Frontal cortex (tissue), 3 donors: ENCODE measurements at regions not wholly inside any gene's neighbourhood (a gene's known extent, or its start where the extent isn't known, plus 50 kb on each side); places are given as distances from the start of the nearest gene placed in this dataset.

Experiments used
- DNase-seq, 2 donors: peaks; one replicate each; pipeline ENCODE4 v3.0.0; 2012; ENCODE audit warnings: low spot score in 2 of 2
- FAIRE-seq: peaks from 2 replicates; lab custom pipeline; 2012; peaks lifted over from hg19 to GRCh38; lab: Jason Lieb, UNC
- donor health status: control.
- donor health status: control.
- donor health status: control.

GRCh38 chr6:167643223-167643622 lies 183.5 kb upstream of the AFDN start:
- DNase-seq, result no peak
- no peak for FAIRE-seq

- DNase-seq (no peak), FAIRE-seq (no peak)
These were observed 183.0 kb upstream of the AFDN start for GRCh38 chr6:167643716-167644115.

GRCh38 chr6:167644412-167645132 lies 182.1 kb upstream of the AFDN start:
- FAIRE-seq, result no peak

GRCh38 chr6:167645368-167645767 lies 181.3 kb upstream of the AFDN start:
- DNase-seq (no peak), FAIRE-seq (no peak)

More at GRCh38 chr6:167644412-167645132, 182.1 kb upstream of the AFDN start:
- DNase-seq, result no peak

GRCh38 chr6:167647306-167647705 lies 179.4 kb upstream of the AFDN start:
- DNase-seq (no peak), FAIRE-seq (no peak)

- FAIRE-seq, result no peak
- no peak for DNase-seq
These were observed 178.8 kb upstream of the AFDN start for GRCh38 chr6:167647737-167648470.

GRCh38 chr6:167648501-167649278 lies 178.0 kb upstream of the AFDN start:
- DNase-seq (no peak), FAIRE-seq (no peak)

- DNase-seq, result no peak
These were observed 177.2 kb upstream of the AFDN start for GRCh38 chr6:167649476-167649875.

GRCh38 chr6:167650730-167651317 lies 175.9 kb upstream of the AFDN start:
- FAIRE-seq (no peak), DNase-seq (no peak)

More at GRCh38 chr6:167649476-167649875, 177.2 kb upstream of the AFDN start:
- FAIRE-seq, result no peak

GRCh38 chr6:167651318-167652041 lies 175.2 kb upstream of the AFDN start:
- no peak for DNase-seq
- FAIRE-seq, result no peak

- DNase-seq (no peak), FAIRE-seq (no peak)
These were observed 174.5 kb upstream of the AFDN start for GRCh38 chr6:167652042-167652700.

- FAIRE-seq (no peak), DNase-seq (no peak)
These were observed 174.0 kb upstream of the AFDN start for GRCh38 chr6:167652701-167653095.

GRCh38 chr6:167653561-167653960 lies 173.2 kb upstream of the AFDN start:
- DNase-seq (no peak), FAIRE-seq (no peak)

GRCh38 chr6:167654389-167654788 lies 172.3 kb upstream of the AFDN start:
- no peak for FAIRE-seq
- DNase-seq, result no peak

GRCh38 chr6:167655174-167655821 lies 171.4 kb upstream of the AFDN start:
- no peak for FAIRE-seq
- DNase-seq, result no peak

- DNase-seq (no peak), FAIRE-seq (no peak)
These were observed 168.6 kb upstream of the AFDN start for GRCh38 chr6:167658106-167658505.

- DNase-seq, result no peak
These were observed 167.7 kb upstream of the AFDN start for GRCh38 chr6:167659046-167659445.

GRCh38 chr6:167660424-167660823 lies 166.3 kb upstream of the AFDN start:
- DNase-seq, result no peak
- FAIRE-seq, result no peak

More at GRCh38 chr6:167659046-167659445, 167.7 kb upstream of the AFDN start:
- no peak for FAIRE-seq
